Smooth muscle cell (in vitro differentiated cells): ENCODE measurements at regions not wholly inside any gene's neighbourhood (a gene's known extent, or its start where the extent isn't known, plus 50 kb on each side); places are given as distances from the start of the nearest gene placed in this dataset.

ENCODE experiments used
- DNase-seq: peaks from one replicate; lab custom pipeline; 2025; ENCODE audit not compliant: unreplicated experiment; lab: John Stamatoyannopoulos, UW
- H2AFZ ChIP-seq: fragments of 200-600 bp; sonication (generic); 2 replicates; pipeline ENCODE4 v1.6.0; 2016; ENCODE audit warnings: antibody characterized with exemption, low read depth, mild to moderate bottlenecking
- H3F3A ChIP-seq: fragments of 200-600 bp; sonication (generic); 2 replicates; pipeline ENCODE4 v1.6.0; 2017; ENCODE audit warnings: antibody characterized with exemption, low read depth
- H3K27ac ChIP-seq: fragments of 200-600 bp; sonication (generic); 2 replicates; pipeline ENCODE4 v1.5.1; 2016; ENCODE audit warnings: low read depth, mild to moderate bottlenecking
- H3K27me3 ChIP-seq: fragments of 200-600 bp; sonication (generic); 2 replicates; pipeline ENCODE4 v1.6.1; 2016; ENCODE audit warnings: low read depth, mild to moderate bottlenecking
- H3K36me3 ChIP-seq: fragments of 200-600 bp; sonication (generic); 2 replicates; pipeline ENCODE4 v1.5.1; 2016; ENCODE audit warnings: low read depth
- H3K4me1 ChIP-seq: fragments of 200-600 bp; sonication (generic); 2 replicates; pipeline ENCODE4 v1.5.1; 2016; ENCODE audit warnings: low read depth
- H3K4me2 ChIP-seq: fragments of 200-600 bp; sonication (generic); 2 replicates; pipeline ENCODE4 v1.6.0; 2016; ENCODE audit warnings: mild to moderate bottlenecking
- H3K4me3 ChIP-seq: fragments of 200-600 bp; sonication (generic); 2 replicates; pipeline ENCODE4 v1.5.1; 2016; ENCODE audit warnings: mild to moderate bottlenecking
- H3K79me2 ChIP-seq: fragments of 200-600 bp; sonication (generic); 2 replicates; pipeline ENCODE4 v1.6.0; 2016; ENCODE audit warnings: low read depth, mild to moderate bottlenecking
- H3K9ac ChIP-seq: fragments of 200-600 bp; sonication (generic); 2 replicates; pipeline ENCODE4 v1.6.0; 2016; ENCODE audit warnings: low read depth
- H3K9me3 ChIP-seq: fragments of 200-600 bp; sonication (generic); replicated peaks from 2 replicates; pipeline ENCODE4 v1.5.1; 2016; ENCODE audit warnings: low read depth
- H4K20me1 ChIP-seq: fragments of 200-600 bp; sonication (generic); 2 replicates; pipeline ENCODE4 v1.6.0; 2016; ENCODE audit warnings: low read depth
- CTCF ChIP-seq: fragments of 200-600 bp; sonication (generic); IDR thresholded peaks from 2 replicates; pipeline ENCODE4 v1.5.1; 2017; ENCODE audit warnings: borderline replicate concordance, mild to moderate bottlenecking, antibody characterized with exemption; ENCODE audit not compliant: insufficient read depth, poor library complexity, severe bottlenecking
- WGBS: methylation state at CpG from one replicate; pipeline ENCODE4 v1.1.7; 2016; ENCODE audit warnings: low lambda C conversion rate; 5-methylcytosine and 5-hydroxymethylcytosine counted together

DNA sequence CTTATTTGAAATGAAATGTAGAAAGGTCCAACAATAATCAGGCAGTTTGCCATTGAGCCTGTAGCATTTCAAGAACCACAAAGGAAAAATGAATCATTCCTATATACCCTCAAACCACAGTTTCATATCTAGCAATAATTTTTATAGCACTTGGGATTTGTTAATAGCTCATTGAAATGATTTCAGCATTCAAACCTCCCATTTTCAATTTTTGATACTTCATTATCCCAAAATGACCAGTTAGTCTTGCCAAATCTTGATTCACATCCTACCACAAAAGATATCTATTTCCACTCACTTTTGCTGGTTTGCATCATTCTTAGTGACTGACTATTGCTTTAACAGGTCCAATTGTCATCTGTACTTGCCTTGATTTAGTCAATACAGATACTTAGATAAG, 790.1 kb downstream of the TLE1 start:
- Histone ChIP-seq H3K36me3 (no peaks in the 10 kb centered on the region), H3K4me3 (no peak overlapping the region), H3K27ac (no peak overlapping the region), H3F3A (no peaks in the 10 kb centered on the region), H2AFZ (no peak overlapping the region), H3K9ac (no peak overlapping the region), H3K27me3 (no peaks in the 10 kb centered on the region), H3K4me1 (no peaks in the 10 kb centered on the region), H3K4me2 (no peak overlapping the region), H3K79me2 (no peaks in the 10 kb centered on the region), H4K20me1 (no peaks in the 10 kb centered on the region), H3K9me3 (peaks cover 5% of the 10 kb centered on the region)
- TF ChIP-seq CTCF, result no peak
- no peak for DNase-seq

DNA sequence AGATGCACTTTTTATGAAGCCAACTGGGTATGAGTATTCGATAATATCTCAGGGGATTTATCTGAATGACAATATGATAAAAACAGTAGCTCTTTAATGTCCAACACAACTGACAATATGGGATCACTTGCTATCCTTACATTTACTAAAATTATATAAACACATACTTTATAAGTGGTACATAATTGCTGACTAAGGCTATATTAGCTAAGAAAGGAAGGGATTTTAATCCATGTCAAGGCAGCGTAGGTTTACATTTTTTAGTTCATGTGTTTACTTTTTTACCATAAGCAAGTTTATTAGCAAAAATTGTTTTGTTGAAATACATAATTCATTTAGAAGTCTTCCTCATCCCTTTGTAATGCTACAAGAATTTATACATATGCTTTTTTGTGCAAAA, 796.2 kb downstream of the TLE1 start:
- 88% methylated on average over 2 of the region's 2 CpGs for WGBS
- TF ChIP-seq CTCF, result no peak
- Histone ChIP-seq H3K9ac (no peak overlapping the region), H3K9me3 (peaks cover 5% of the 10 kb centered on the region), H3K4me3 (no peak overlapping the region), H3K27ac (no peak overlapping the region), H3K79me2 (no peaks in the 10 kb centered on the region), H3K4me2 (no peak overlapping the region), H4K20me1 (no peaks in the 10 kb centered on the region), H3K36me3 (no peaks in the 10 kb centered on the region), H3K4me1 (no peaks in the 10 kb centered on the region), H3K27me3 (no peaks in the 10 kb centered on the region), H3F3A (no peaks in the 10 kb centered on the region), H2AFZ (no peak overlapping the region)
- no peak for DNase-seq

- Histone ChIP-seq H3K36me3 (no peaks in the 10 kb centered on the region), H3K4me2 (no peak overlapping the region), H3K27me3 (no peaks in the 10 kb centered on the region), H3F3A (no peaks in the 10 kb centered on the region), H3K4me3 (no peak overlapping the region), H2AFZ (no peak overlapping the region), H3K27ac (no peak overlapping the region), H3K9ac (no peak overlapping the region), H4K20me1 (no peaks in the 10 kb centered on the region), H3K79me2 (no peaks in the 10 kb centered on the region), H3K4me1 (no peaks in the 10 kb centered on the region), H3K9me3 (peaks cover 5% of the 10 kb centered on the region)
- no peak for DNase-seq
- 94% methylated on average over 1 of the region's 1 CpG for WGBS
- no peak for TF ChIP-seq CTCF
Measured at GRCh38 chr9:80892703-80893102, 796.6 kb downstream of the TLE1 start.

DNA sequence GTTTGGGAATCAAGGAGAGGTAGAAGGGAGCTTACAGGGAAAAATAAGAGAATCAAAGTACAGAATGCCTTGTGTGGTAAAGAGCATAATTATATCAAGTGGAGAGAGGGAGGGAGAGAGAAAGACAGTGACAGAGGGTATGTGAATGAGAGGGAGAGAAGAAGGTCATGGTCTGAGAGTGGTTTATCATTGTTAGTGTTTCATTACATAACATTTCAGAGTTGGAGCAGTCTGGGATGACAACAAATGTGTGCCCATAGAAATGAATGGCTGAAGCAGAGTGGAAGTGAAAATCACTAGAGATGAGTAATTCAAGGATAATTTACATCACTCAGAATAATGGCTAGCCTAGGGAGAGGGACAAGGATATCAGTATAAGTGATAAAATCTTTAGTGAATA, 799.2 kb downstream of the TLE1 start:
- no peaks in the 10 kb centered on the region for H4K20me1 ChIP-seq
- no peaks in the 10 kb centered on the region for H3K9me3 ChIP-seq
- H3K4me2 ChIP-seq, result no peak overlapping the region
- no peak for TF ChIP-seq CTCF
- no peak overlapping the region for H3K4me3 ChIP-seq
- no peaks in the 10 kb centered on the region for H3K4me1 ChIP-seq
- no peak overlapping the region for H3K9ac ChIP-seq
- no peak overlapping the region for H3K27ac ChIP-seq
- DNase-seq, result no peak
- no peaks in the 10 kb centered on the region for H3K36me3 ChIP-seq
- no peaks in the 10 kb centered on the region for H3F3A ChIP-seq
- H3K27me3 ChIP-seq, result no peaks in the 10 kb centered on the region
- no peak overlapping the region for H2AFZ ChIP-seq
- H3K79me2 ChIP-seq, result no peaks in the 10 kb centered on the region
